ENCODE measurements at regions not wholly inside any gene's neighbourhood (a gene's known extent, or its start where the extent isn't known, plus 50 kb on each side); places are given as distances from the start of the nearest gene placed in this dataset.

DNA sequence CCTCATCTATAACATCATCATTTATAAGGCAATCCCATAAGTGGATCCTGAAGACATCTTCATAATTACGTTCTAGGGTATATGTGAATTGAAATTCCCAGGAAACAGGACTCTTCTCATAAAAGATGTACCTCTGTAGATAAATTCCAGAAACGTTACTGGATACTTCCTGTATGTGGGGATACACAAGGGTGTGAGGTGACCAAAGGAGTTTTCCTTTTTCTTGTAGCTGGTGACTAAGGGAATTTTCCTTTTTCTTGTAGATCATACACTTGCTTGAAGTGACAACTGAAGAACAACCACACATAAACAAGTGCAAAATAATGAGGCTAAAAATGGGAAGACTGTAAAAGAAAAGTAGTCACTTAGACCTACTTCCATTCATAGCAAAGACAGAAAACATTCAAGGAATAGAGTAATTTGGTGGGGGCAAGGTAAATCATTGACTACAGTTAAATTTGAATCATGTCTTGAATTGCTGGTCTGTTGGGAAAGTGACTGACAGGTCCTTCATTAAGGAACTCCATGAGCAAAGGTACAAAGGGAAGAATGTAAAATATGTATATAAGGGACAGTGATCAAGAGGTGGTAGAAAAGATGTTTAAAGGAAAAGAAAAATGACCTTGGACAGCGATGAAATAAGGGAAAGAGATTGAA lies 53.2 kb upstream of the UBE2E3 start:
- Histone ChIP-seq H3K4me1 (ENCODE audit: insufficient read depth) (no peaks in the 10 kb centered on the region), H3K27ac (no peak overlapping the region), H3K9me2 (ENCODE audit: insufficient read depth) (no peaks in the 10 kb centered on the region), H4K20me1 (ENCODE audit: insufficient read depth) (no peaks in the 10 kb centered on the region), H3K9me3 (ENCODE audit: low read depth) (no peaks in the 10 kb centered on the region), H3K9ac (no peak overlapping the region), H3K4me2 (ENCODE audit: unreplicated experiment) (no peak overlapping the region), H3K4me3 (no peak overlapping the region), H3K27me3 (replicated peaks; ENCODE audit: insufficient read depth) (no peaks in the 10 kb centered on the region), H2AFZ (no peak overlapping the region), H3K36me3 (ENCODE audit: low read depth) (no peaks in the 10 kb centered on the region), H3K79me2 (ENCODE audit: insufficient read depth) (no peaks in the 10 kb centered on the region), H3F3A (ENCODE audit: insufficient read depth) (no peaks in the 10 kb centered on the region)
- no peak for TF ChIP-seq EZH2 (IDR thresholded peaks at IDR 0.05; ENCODE audit: insufficient read depth, poor library complexity, severe bottlenecking)
- TF ChIP-seq EZH2phosphoT487 (IDR thresholded peaks at IDR 0.05; ENCODE audit: insufficient read depth, low read depth), result no peak
- in situ Hi-C loops (cut with MboI), result no loop called here
- no peak for DNase-seq
- 41 to 48% methylated on average over 3 of the region's 3 CpGs for WGBS, 2 experiments (ENCODE audit: low coverage in 1 of 2, low lambda C conversion rate in 2 of 2, missing lambda C conversion rate in 2 of 2)

DNA sequence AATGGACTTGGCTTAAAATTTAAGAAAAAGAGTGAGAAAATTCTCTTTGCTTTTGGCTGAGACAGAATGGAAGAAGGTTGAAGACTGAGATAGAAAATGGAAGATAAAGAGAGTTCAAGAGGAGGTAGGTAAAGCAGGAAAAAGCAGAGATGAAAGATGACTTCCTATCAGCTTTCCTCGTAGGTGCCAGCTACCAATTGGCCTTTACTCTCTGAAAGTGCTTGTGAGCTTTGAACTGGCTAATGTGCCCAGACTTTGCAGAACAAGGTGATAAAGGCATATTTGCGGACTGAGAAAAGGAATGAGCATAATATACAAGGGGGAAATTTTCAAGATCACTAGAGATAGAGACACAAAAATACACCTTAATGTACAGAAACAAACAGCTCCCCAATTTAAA lies 54.7 kb upstream of the UBE2E3 start:
- Histone ChIP-seq H3K4me2 (ENCODE audit: unreplicated experiment) (no peak overlapping the region), H3K9me3 (ENCODE audit: low read depth) (no peaks in the 10 kb centered on the region), H2AFZ (no peak overlapping the region), H4K20me1 (ENCODE audit: insufficient read depth) (no peaks in the 10 kb centered on the region), H3K36me3 (ENCODE audit: low read depth) (no peaks in the 10 kb centered on the region), H3K27ac (no peak overlapping the region), H3K79me2 (ENCODE audit: insufficient read depth) (no peaks in the 10 kb centered on the region), H3K27me3 (replicated peaks; ENCODE audit: insufficient read depth) (no peaks in the 10 kb centered on the region), H3K4me3 (no peak overlapping the region), H3F3A (ENCODE audit: insufficient read depth) (no peaks in the 10 kb centered on the region), H3K4me1 (ENCODE audit: insufficient read depth) (no peaks in the 10 kb centered on the region), H3K9ac (no peak overlapping the region), H3K9me2 (ENCODE audit: insufficient read depth) (no peaks in the 10 kb centered on the region)
- no peak for DNase-seq
- WGBS, 2 experiments (ENCODE audit: low coverage in 1 of 2, low lambda C conversion rate in 2 of 2, missing lambda C conversion rate in 2 of 2), result 92 to 97% methylated on average over 2 of the region's 2 CpGs
- in situ Hi-C loops (cut with MboI), result no loop called here
- TF ChIP-seq EZH2phosphoT487 (IDR thresholded peaks at IDR 0.05; ENCODE audit: insufficient read depth, low read depth), result no peak
- TF ChIP-seq EZH2 (IDR thresholded peaks at IDR 0.05; ENCODE audit: insufficient read depth, poor library complexity, severe bottlenecking), result no peak

DNA sequence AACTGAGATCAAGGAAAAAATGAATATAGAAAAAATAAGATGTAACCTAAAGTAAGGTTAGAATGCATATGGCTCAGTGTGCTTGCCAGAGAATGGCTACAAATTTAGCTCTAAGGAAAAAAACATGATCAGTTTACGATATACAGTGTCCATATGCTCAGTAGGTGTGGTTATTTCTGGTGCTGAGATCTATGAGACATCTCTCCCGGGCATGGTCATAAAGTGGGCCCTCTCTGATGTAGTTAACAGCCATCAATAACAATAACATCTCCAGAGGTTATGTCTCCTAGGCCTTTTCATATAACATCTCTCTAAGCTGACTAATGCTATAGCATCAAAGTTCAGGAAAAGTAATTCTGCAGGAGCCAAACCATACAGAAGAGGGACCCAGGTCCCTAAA lies 56.3 kb upstream of the UBE2E3 start:
- in situ Hi-C loops (cut with MboI), result no loop called here
- no peaks in the 10 kb centered on the region for H3K27me3 ChIP-seq (replicated peaks; ENCODE audit: insufficient read depth)
- no peaks in the 10 kb centered on the region for H3K9me2 ChIP-seq (ENCODE audit: insufficient read depth)
- no peaks in the 10 kb centered on the region for H3K4me1 ChIP-seq (ENCODE audit: insufficient read depth)
- H4K20me1 ChIP-seq (ENCODE audit: insufficient read depth), result no peaks in the 10 kb centered on the region
- no peak overlapping the region for H3K27ac ChIP-seq
- no peak for TF ChIP-seq EZH2 (IDR thresholded peaks at IDR 0.05; ENCODE audit: insufficient read depth, poor library complexity, severe bottlenecking)
- no peak for TF ChIP-seq EZH2phosphoT487 (IDR thresholded peaks at IDR 0.05; ENCODE audit: insufficient read depth, low read depth)
- WGBS, 2 experiments (ENCODE audit: low coverage in 1 of 2, low lambda C conversion rate in 2 of 2, missing lambda C conversion rate in 2 of 2), result 65 to 66% methylated on average over 2 of the region's 2 CpGs
- H3K9me3 ChIP-seq (ENCODE audit: low read depth), result no peaks in the 10 kb centered on the region
- H3K36me3 ChIP-seq (ENCODE audit: low read depth), result no peaks in the 10 kb centered on the region
- no peak for DNase-seq
- H3K9ac ChIP-seq, result no peak overlapping the region
- H3K79me2 ChIP-seq (ENCODE audit: insufficient read depth), result no peaks in the 10 kb centered on the region
- no peak overlapping the region for H2AFZ ChIP-seq
- no peak overlapping the region for H3K4me2 ChIP-seq (ENCODE audit: unreplicated experiment)
- no peak overlapping the region for H3K4me3 ChIP-seq
- H3F3A ChIP-seq (ENCODE audit: insufficient read depth), result no peaks in the 10 kb centered on the region

DNA sequence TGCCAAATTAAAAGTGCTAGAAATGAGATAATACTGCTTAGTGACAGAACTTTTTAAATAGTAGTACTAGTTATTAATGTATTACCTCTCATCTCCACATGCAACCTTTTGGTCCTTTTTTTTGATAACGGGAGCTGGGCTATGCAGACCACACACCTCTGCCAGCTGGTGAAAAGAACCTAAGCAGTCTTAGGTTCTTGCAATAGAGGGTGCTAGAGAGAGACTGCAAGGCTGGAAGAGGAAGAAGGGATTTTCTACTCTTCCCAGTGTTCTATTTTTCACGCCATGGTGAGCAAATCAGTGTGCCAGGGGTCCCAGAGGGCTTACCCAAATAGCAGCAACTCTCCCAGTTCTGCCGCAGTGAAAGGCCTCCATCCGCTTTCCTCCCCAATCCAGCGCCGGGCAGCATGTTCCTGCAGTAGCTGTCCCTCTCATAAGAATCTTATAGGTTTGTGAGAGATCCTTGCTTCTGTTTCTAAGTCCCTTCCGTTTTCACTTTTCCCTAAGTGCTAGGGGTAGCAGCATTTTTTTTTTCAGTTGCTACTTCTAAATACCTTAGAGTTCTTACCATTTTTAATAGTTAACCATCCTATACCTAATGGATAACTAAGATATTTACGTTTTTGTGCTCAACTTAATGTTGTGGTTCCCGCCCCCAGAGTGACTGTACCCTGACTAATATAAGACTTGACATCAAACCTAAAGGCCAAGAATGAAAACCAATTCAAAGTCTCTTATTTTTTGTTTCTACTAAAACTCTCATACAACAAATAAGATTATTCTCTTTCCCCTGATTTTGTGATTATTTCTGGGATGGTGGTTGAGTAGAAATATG lies 69.4 kb upstream of the UBE2E3 start:
- H3K4me1 ChIP-seq (ENCODE audit: insufficient read depth), result peaks cover 29% of the 10 kb centered on the region
- in situ Hi-C loops (cut with MboI), result no loop called here
- H3K9me2 ChIP-seq (ENCODE audit: insufficient read depth), result no peaks in the 10 kb centered on the region
- peak overlapping the region; percentile 18; the same call in 1 of the 2 replicates for H2AFZ ChIP-seq
- no peaks in the 10 kb centered on the region for H4K20me1 ChIP-seq (ENCODE audit: insufficient read depth)
- no peak overlapping the region for H3K9ac ChIP-seq
- H3K79me2 ChIP-seq (ENCODE audit: insufficient read depth), result no peaks in the 10 kb centered on the region
- H3K4me3 ChIP-seq, result no peak overlapping the region
- peaks cover 12% of the 10 kb centered on the region; the same call in 1 of the 2 replicates for H3F3A ChIP-seq (ENCODE audit: insufficient read depth)
- H3K9me3 ChIP-seq (ENCODE audit: low read depth), result no peaks in the 10 kb centered on the region
- H3K4me2 ChIP-seq (ENCODE audit: unreplicated experiment), result peak overlapping the region; percentile 10
- no peaks in the 10 kb centered on the region for H3K36me3 ChIP-seq (ENCODE audit: low read depth)
- TF ChIP-seq EZH2 (IDR thresholded peaks at IDR 0.05; ENCODE audit: insufficient read depth, poor library complexity, severe bottlenecking), result no peak
- no peak for TF ChIP-seq EZH2phosphoT487 (IDR thresholded peaks at IDR 0.05; ENCODE audit: insufficient read depth, low read depth)
- no peaks in the 10 kb centered on the region for H3K27me3 ChIP-seq (replicated peaks; ENCODE audit: insufficient read depth)
- no peak overlapping the region for H3K27ac ChIP-seq
- WGBS, 2 experiments (ENCODE audit: low coverage in 1 of 2, low lambda C conversion rate in 2 of 2, missing lambda C conversion rate in 2 of 2), result 80 to 82% methylated on average over 9 of the region's 9 CpGs
- DNase-seq, result peak; percentile 49
